Activated CD8-positive, alpha-beta T cell treated with anti-CD3 and anti-CD28 coated beads, Interleukin-2, amount 10 ng/mL, durations not matched to agents 7 days and 5 days (primary cell): ENCODE measurements at regions not wholly inside any gene's neighbourhood (a gene's known extent, or its start where the extent isn't known, plus 50 kb on each side); places are given as distances from the start of the nearest gene placed in this dataset.

Experiments used
- ATAC-seq: fragments of 150-1000 bp; cut with Tn5 transposase; one replicate; pipeline ENCODE4 v1.10.0; 2021; ENCODE audit warnings: moderate library complexity
- CTCF ChIA-PET: fragments of 350-600 bp; sonication (Branson Sonifier 250); formaldehyde crosslinking; loops from one replicate; lab custom pipeline; 2021; ENCODE audit warnings: antibody characterized with exemption; lab: Charles Lee
- POLR2A ChIA-PET: fragments of 350-600 bp; sonication (Branson Sonifier 250); formaldehyde crosslinking; loops from one replicate; lab custom pipeline; 2021; ENCODE audit warnings: antibody characterized with exemption; lab: Charles Lee
- DNase-seq: peaks from one replicate; pipeline ENCODE4 v3.0.0-alpha.2; 2020
- H3K27ac Mint-ChIP-seq: one replicate; pipeline ENCODE4 v1.8.0; 2021; ENCODE audit warnings: mild to moderate bottlenecking, mixed read lengths
- H3K27me3 Mint-ChIP-seq: one replicate; pipeline ENCODE4 v1.8.0; 2021; ENCODE audit warnings: low read depth, mixed read lengths
- H3K36me3 Mint-ChIP-seq: one replicate; pipeline ENCODE4 v1.8.0; 2021; ENCODE audit warnings: low read depth, mixed read lengths
- H3K4me1 Mint-ChIP-seq: one replicate; pipeline ENCODE4 v1.8.0; 2021; ENCODE audit warnings: low read depth, mixed read lengths
- H3K4me3 Mint-ChIP-seq: one replicate; pipeline ENCODE4 v1.8.0; 2021; ENCODE audit warnings: mild to moderate bottlenecking, mixed read lengths
- H3K9me3 Mint-ChIP-seq: one replicate; pipeline ENCODE4 v1.8.0; 2022; ENCODE audit warnings: mixed read lengths; ENCODE audit not compliant: insufficient read depth

DNA sequence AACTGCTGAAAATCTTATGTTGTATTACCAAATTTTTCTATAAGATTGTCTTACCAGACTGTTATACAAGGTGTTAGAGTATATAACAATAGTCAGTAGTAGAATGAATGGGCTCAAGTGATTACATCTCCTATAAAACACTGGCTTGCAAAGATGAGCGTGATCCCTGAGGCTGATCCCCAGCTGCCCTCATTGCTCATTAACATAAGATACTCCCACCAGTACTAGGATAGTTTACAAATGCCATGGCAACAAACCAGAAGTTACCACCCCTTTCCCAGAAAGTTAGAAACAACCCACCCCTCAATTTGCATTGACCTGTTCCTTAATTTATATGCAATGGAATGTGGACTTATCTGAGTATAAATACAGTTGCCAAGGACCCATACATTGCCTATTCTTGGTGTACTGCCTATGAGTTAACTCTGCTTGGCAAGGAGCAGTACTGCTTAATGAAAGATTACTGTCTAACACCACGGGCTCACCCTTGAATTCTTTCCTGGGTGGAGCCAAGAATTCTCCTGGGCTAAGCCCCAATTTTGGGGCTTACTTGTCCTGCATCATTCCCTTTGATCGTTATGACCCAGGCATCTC lies 252.8 kb upstream of the CHD6 start:
- H3K4me1 Mint-ChIP-seq = no peaks in the 10 kb centered on the region
- POLR2A ChIA-PET = no interaction called here
- H3K27me3 Mint-ChIP-seq = no peaks in the 10 kb centered on the region
- no peaks in the 10 kb centered on the region for H3K36me3 Mint-ChIP-seq
- ATAC-seq (no peak), DNase-seq (no peak)
- H3K9me3 Mint-ChIP-seq = no peaks in the 10 kb centered on the region
- CTCF ChIA-PET = no interaction called here
- no peak overlapping the region for H3K27ac Mint-ChIP-seq
- no peak overlapping the region for H3K4me3 Mint-ChIP-seq

DNA sequence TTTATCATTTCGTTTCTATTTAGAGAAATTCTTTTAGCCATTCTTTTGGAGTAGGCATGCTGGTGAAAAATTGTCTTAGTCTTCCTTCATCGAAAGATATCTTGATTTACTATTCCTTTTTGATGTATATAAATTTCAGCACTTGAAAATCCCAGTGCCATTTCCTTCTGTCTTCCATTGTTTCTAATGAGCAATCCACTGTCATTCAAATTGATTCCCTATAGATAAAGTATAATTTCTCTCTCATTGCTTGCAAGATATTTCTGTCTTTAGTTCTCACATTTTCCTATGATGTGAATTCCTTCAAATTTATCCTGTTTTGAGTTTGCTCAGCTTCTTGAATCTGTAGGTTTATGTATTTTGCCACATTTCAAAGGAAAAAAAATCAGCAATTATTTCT lies 251.1 kb upstream of the CHD6 start:
- no peaks in the 10 kb centered on the region for H3K9me3 Mint-ChIP-seq
- no peak overlapping the region for H3K4me3 Mint-ChIP-seq
- no peaks in the 10 kb centered on the region for H3K27me3 Mint-ChIP-seq
- DNase-seq (no peak), ATAC-seq (no peak)
- ChIA-PET POLR2A (interaction anchor here (0.7 kb wide), 1 partner anchor 609 kb away, joined by 3 read pairs; no protein-coding TSS in a partner anchor), CTCF (no interaction called here)
- no peaks in the 10 kb centered on the region for H3K4me1 Mint-ChIP-seq
- no peaks in the 10 kb centered on the region for H3K36me3 Mint-ChIP-seq
- H3K27ac Mint-ChIP-seq = no peak overlapping the region

DNA sequence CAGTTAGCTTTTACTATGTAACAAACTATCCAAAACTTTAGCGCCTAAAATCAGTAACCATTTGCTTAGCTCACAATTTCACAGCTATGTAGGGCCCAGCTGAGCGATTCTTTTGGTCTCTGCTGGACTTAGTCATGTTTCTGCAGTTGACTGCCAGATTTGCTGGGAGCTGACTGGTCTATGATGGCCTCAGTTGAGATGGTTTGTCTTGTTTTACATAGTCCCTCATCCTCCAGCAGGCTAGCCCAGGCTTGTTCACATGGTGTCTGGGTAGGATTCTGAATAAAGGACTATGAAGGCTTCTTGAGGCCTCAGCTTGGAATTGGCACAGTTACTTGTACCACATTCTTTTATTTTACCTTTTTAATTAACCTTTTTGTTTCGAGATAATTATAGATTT lies 247.8 kb upstream of the CHD6 start:
- no peaks in the 10 kb centered on the region for H3K36me3 Mint-ChIP-seq
- H3K9me3 Mint-ChIP-seq = no peaks in the 10 kb centered on the region
- H3K4me3 Mint-ChIP-seq = no peak overlapping the region
- H3K27ac Mint-ChIP-seq = no peak overlapping the region
- ChIA-PET POLR2A (no interaction called here), CTCF (no interaction called here)
- H3K4me1 Mint-ChIP-seq = no peaks in the 10 kb centered on the region
- DNase-seq (no peak), ATAC-seq (no peak)
- no peaks in the 10 kb centered on the region for H3K27me3 Mint-ChIP-seq

DNA sequence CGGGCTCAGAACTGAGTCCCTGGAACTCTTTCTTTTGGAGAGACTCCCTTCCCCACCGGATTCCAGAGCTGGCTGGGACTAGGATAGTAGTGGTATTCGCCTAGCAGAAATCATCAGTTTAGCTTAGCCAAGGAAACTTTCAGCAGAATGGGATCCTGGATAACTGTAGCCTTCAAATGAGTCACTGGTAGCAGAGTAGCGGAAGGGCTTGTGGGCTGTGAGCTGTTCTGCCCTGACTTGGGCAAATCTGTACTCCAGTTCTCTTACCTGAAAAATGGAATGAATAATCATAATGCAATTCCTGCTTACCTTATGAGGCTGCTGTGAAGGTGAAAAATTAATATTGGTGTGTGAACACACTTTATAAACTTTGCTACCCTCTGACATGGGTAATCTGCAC lies 244.3 kb upstream of the CHD6 start:
- H3K36me3 Mint-ChIP-seq = no peaks in the 10 kb centered on the region
- no peaks in the 10 kb centered on the region for H3K27me3 Mint-ChIP-seq
- ChIA-PET CTCF (no interaction called here), POLR2A (no interaction called here)
- no peaks in the 10 kb centered on the region for H3K4me1 Mint-ChIP-seq
- no peak overlapping the region for H3K27ac Mint-ChIP-seq
- ATAC-seq (no peak), DNase-seq (no peak)
- H3K4me3 Mint-ChIP-seq = no peak overlapping the region
- no peaks in the 10 kb centered on the region for H3K9me3 Mint-ChIP-seq

DNA sequence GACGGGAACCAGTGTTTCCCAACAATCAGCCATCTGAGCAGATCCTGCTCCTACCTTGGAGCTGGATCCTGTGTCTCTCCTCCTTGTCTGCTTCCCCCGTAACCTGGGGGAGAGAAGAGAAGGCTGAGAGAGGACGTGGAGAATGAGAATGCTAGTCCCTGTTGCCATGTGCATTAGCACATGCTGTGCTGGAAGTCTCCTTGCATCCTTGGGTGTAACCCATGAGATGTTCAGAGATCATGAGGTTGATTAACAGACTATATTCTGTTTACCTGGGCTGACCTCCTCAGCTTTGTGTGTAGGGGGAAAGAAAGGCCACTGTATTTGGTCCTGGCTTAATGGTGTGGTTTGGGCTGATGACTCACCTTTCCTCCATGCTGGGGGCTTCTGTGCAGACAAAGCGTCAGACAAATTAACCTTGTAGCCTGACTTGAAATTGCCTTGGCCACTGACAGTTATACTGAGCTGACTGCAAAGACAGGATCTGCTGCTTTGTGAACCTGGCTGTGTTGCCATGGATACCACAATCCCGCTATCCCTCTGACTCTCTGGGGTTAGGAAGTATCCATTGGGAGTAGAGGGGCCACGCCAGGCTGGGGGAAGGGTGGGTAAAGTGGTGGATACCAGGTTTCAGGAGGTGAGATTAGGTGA lies 243.7 kb upstream of the CHD6 start:
- Mint-ChIP-seq H3K36me3 (no peaks in the 10 kb centered on the region), H3K4me1 (no peaks in the 10 kb centered on the region), H3K9me3 (no peaks in the 10 kb centered on the region), H3K27me3 (no peaks in the 10 kb centered on the region), H3K4me3 (no peak overlapping the region), H3K27ac (no peak overlapping the region)
- no peak for DNase-seq
- ATAC-seq = no peak
- POLR2A ChIA-PET = no interaction called here
- CTCF ChIA-PET = no interaction called here

DNA sequence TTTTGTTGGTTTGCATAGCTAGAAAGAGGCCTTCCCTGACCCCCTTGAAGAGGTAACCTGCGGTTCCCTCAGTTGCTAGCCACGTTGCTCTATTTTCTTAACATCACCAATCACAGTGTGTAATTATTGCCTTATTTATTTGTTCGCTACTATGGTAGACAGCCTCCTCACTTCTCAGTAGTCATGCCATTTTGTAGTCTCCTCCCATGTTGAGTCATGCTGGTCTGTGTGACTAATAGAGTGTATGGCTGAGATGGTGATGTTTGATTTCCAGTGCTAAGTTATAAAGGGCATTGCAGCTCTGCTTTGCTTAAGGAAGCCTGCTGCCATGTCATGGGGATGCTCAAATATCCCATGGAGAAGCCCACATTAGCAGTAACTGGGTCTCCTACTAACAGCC lies 236.6 kb upstream of the CHD6 start:
- ATAC-seq (no peak), DNase-seq (no peak)
- Mint-ChIP-seq H3K9me3 (no peaks in the 10 kb centered on the region), H3K36me3 (no peaks in the 10 kb centered on the region), H3K27ac (no peak overlapping the region), H3K27me3 (no peaks in the 10 kb centered on the region), H3K4me3 (no peak overlapping the region), H3K4me1 (no peaks in the 10 kb centered on the region)
- ChIA-PET CTCF (no interaction called here), POLR2A (no interaction called here)

DNA sequence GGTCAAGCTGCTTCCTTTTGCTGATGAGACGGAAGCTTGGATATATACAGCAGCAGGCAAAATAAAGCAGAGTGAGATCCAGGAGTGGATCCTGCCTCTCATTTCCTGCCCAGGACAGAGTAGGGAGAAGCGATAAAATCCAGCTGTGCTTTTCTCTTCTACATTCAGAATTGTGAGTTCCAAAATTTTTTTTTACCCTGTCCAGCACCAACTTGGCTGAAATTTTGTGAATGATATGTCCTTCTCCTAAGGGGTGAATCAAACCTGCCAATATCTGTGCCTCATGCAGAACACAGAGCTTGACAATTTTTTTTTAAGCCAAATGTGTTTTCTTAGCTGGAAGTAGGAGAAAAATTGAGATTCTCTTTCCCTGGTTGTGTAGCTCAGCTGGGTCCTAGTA lies 235.6 kb upstream of the CHD6 start:
- DNase-seq (no peak), ATAC-seq (no peak)
- Mint-ChIP-seq H3K27ac (no peak overlapping the region), H3K4me1 (no peaks in the 10 kb centered on the region), H3K9me3 (no peaks in the 10 kb centered on the region), H3K4me3 (no peak overlapping the region), H3K27me3 (no peaks in the 10 kb centered on the region), H3K36me3 (no peaks in the 10 kb centered on the region)
- ChIA-PET POLR2A (no interaction called here), CTCF (no interaction called here)

DNA sequence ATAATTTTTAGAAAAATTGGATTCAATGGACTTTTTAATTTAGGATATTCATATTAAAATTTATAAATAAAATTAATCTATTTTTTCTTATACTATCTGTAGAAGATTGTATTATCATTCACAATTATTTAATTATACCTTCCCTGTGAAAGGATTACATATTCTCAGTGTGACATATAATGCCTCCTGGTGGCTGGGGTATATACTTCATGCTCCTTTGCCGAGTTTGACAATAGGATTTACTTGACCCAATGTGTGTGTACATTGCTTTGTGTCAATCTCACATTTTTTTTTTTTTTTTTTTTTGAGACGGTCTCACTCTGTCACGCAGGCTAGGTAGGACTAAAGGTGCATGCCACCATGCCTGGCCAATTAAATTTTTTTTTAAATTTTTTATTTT lies 230.0 kb upstream of the CHD6 start:
- CTCF ChIA-PET = no interaction called here
- POLR2A ChIA-PET = no interaction called here
- H3K9me3 Mint-ChIP-seq = no peaks in the 10 kb centered on the region
- no peaks in the 10 kb centered on the region for H3K4me1 Mint-ChIP-seq
- no peak overlapping the region for H3K4me3 Mint-ChIP-seq
- ATAC-seq (no peak), DNase-seq (no peak)
- H3K36me3 Mint-ChIP-seq = no peaks in the 10 kb centered on the region
- H3K27me3 Mint-ChIP-seq = no peaks in the 10 kb centered on the region
- no peak overlapping the region for H3K27ac Mint-ChIP-seq

DNA sequence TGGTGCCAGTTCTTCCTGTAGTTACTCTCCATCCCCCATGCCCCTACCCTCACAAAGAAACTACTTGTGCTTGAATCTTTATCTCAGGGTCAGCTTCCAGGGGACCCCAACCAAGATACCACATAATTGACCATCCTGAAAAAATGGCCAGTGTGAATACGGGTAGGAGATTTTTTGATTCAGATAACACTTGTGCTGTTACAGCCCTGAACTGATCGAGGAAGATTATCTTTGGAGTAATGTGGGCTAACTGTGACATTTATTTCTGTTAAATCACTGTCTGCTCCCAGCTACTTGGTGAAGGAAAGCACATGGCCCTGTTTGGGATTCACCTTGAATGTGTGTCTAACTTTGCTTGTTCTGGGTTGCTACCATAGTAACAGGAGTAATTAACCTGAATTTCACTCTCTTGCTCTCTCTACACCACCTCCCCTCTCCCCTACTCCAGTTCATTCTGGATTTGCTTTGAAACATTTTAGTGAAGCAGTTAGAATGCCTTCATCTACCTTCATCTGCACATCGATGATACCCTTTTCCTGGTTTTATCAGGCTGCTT lies 219.6 kb upstream of the CHD6 start:
- Mint-ChIP-seq H3K36me3 (no peaks in the 10 kb centered on the region), H3K27me3 (peaks cover 3% of the 10 kb centered on the region), H3K4me1 (no peaks in the 10 kb centered on the region), H3K4me3 (no peak overlapping the region), H3K9me3 (no peaks in the 10 kb centered on the region), H3K27ac (no peak overlapping the region)
- ATAC-seq = no peak
- ChIA-PET CTCF (no interaction called here), POLR2A (no interaction called here)
- DNase-seq = no peak

DNA sequence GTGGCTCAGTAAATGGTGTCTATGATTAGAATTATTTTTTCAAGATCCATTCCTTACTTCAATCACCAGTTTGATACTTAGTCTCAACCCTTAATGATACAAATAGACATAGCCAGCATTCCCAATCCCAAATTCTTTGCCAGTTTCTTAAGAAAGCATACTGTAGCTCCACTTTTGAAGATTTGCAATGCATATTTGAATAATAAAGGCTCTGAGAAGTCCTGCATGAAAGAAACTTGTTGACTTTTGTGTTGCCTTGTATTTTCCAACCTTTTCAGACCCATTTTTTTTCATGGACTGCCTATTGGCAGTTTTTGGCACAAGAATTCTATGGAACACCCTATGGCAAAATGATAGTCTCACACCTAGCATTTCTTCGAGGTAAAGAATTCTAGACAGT lies 215.6 kb upstream of the CHD6 start:
- POLR2A ChIA-PET = no interaction called here

DNA sequence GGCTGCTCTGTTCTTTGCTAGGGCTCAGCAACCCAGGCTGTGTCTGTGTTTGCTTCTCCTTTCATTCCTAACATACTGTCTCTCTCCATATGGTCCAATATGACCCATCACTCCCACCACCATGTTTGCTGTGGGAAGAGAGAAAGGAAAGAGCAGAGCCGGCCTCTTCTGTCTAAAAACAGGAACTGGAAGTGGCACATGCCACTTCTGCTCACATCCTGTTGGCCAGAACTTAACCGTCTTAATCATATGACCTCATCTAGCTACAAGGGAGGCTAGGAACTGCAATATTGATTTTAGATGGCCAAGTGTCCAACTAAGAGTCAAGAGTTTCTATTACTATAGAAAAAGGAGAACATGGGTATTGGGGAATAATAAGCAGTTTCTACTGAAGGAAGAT lies 212.5 kb upstream of the CHD6 start:
- no peak for DNase-seq

More for the DNA sequence above, 215.6 kb upstream of the CHD6 start:
- CTCF ChIA-PET = no interaction called here
- DNase-seq (no peak), ATAC-seq (no peak)
- Mint-ChIP-seq H3K4me1 (peaks cover 6% of the 10 kb centered on the region), H3K36me3 (no peaks in the 10 kb centered on the region), H3K27me3 (peaks cover 3% of the 10 kb centered on the region), H3K27ac (no peak overlapping the region), H3K9me3 (no peaks in the 10 kb centered on the region), H3K4me3 (no peak overlapping the region)

DNA sequence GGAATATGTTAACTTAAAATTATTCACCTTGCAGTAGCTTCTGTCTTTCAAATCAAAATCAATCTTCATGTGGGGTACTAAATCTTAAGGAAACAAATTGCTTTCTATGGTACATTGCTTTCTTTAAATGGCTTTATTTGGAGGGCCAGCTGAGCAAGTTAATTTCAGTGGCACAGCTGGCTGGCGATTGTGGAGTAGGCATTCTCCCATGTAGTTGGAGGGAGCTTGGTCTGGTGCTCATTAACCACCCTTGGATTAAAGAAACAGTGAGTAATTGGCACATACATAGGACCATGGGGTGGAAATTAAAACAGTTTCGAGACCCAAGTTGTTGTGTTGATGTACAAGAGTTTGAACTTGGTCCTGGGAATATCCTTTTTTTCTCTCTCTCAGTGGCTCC lies 201.3 kb upstream of the CHD6 start:
- Mint-ChIP-seq H3K36me3 (no peaks in the 10 kb centered on the region), H3K4me1 (no peaks in the 10 kb centered on the region), H3K9me3 (no peaks in the 10 kb centered on the region), H3K4me3 (no peak overlapping the region), H3K27ac (no peak overlapping the region), H3K27me3 (no peaks in the 10 kb centered on the region)
- ATAC-seq (no peak), DNase-seq (no peak)
- ChIA-PET CTCF (no interaction called here), POLR2A (no interaction called here)

More for the DNA sequence above, 212.5 kb upstream of the CHD6 start:
- Mint-ChIP-seq H3K9me3 (no peaks in the 10 kb centered on the region), H3K27ac (no peak overlapping the region), H3K4me3 (no peak overlapping the region), H3K36me3 (no peaks in the 10 kb centered on the region), H3K4me1 (peaks cover 6% of the 10 kb centered on the region), H3K27me3 (peaks cover 8% of the 10 kb centered on the region)
- ATAC-seq = no peak
- POLR2A ChIA-PET = no interaction called here
- CTCF ChIA-PET = no interaction called here
